ENCODE measurements at regions not wholly inside any gene's neighbourhood (a gene's known extent, or its start where the extent isn't known, plus 50 kb on each side); places are given as distances from the start of the nearest gene placed in this dataset.

DNA sequence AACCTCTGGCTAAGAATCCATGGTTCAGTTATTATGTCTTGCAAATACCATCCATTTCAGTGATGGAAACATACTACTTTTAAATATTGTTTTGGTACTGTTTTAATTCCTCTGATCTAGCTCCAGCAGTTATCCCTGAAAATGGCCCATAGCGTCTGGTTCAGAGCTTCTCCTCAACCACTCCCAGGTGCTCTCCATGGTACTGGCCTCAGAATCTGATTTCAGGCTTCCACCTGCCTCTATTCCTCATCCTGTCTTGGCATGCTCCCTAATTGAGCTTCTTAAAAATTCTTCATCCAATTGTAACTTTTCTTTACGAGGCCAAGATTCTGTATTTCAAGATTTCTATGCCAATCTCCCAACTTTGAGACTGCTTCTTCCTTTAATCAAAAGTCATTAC lies 236.3 kb downstream of the HTR7 start:
- no peaks in the 10 kb centered on the region for H3K79me2 ChIP-seq (ENCODE audit: control insufficient read depth, insufficient read depth, low read length)
- H3K36me3 ChIP-seq (replicated peaks in 1 of 2; ENCODE audit: control extremely low read depth in 1 of 2, control insufficient read depth in 1 of 2, extremely low read depth in 1 of 2, insufficient read depth in 2 of 2, low read length in 1 of 2) = no peaks in the 10 kb centered on the region
- no peaks in the 10 kb centered on the region for H4K20me1 ChIP-seq (ENCODE audit: control insufficient read depth, insufficient read depth, low read length, poor library complexity, severe bottlenecking)
- 39% methylated on average over 2 of the region's 2 CpGs for WGBS (ENCODE audit: insufficient coverage)
- POLR2A ChIA-PET = no interaction called here
- peaks cover 12% of the 10 kb centered on the region for H3K27me3 Mint-ChIP-seq
- H2AFZ ChIP-seq (ENCODE audit: insufficient read depth, low read depth, low read length, poor library complexity, severe bottlenecking) = no peak overlapping the region
- no peak overlapping the region for H3K4me2 ChIP-seq (replicated peaks; ENCODE audit: low read depth, low read length, poor library complexity, severe bottlenecking)
- H3K4me1 Mint-ChIP-seq = no peaks in the 10 kb centered on the region
- H3K9ac ChIP-seq (ENCODE audit: low read length) = no peak overlapping the region
- CTCF ChIA-PET = no interaction called here
- H3K27ac Mint-ChIP-seq = no peak overlapping the region
- DNase-seq = no peak
- intact Hi-C loops (cut with micrococcal nuclease) = no loop called here
- TF ChIP-seq, protein P1, sequence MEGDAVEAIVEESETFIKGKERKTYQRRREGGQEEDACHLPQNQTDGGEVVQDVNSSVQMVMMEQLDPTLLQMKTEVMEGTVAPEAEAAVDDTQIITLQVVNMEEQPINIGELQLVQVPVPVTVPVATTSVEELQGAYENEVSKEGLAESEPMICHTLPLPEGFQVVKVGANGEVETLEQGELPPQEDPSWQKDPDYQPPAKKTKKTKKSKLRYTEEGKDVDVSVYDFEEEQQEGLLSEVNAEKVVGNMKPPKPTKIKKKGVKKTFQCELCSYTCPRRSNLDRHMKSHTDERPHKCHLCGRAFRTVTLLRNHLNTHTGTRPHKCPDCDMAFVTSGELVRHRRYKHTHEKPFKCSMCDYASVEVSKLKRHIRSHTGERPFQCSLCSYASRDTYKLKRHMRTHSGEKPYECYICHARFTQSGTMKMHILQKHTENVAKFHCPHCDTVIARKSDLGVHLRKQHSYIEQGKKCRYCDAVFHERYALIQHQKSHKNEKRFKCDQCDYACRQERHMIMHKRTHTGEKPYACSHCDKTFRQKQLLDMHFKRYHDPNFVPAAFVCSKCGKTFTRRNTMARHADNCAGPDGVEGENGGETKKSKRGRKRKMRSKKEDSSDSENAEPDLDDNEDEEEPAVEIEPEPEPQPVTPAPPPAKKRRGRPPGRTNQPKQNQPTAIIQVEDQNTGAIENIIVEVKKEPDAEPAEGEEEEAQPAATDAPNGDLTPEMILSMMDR (IDR thresholded peaks at IDR 0.05) = no peak
- TF ChIP-seq EZH2 (IDR thresholded peaks at IDR 0.05; ENCODE audit: borderline replicate concordance, insufficient read depth, low read depth, low read length, poor library complexity, severe bottlenecking) = no peak
- H3K27ac ChIP-seq (ENCODE audit: low read length in 2 of 2) = no peak overlapping the region
- H3K4me1 ChIP-seq (ENCODE audit: control insufficient read depth in 2 of 2, insufficient read depth in 2 of 2, low read length in 2 of 2) = no peaks in the 10 kb centered on the region
- H3K9me3 ChIP-seq (ENCODE audit: control extremely low read depth in 1 of 3, control insufficient read depth in 2 of 3, insufficient read depth in 1 of 3, low read length in 2 of 3) = no peaks in the 10 kb centered on the region
- H3K9me3 Mint-ChIP-seq (ENCODE audit: insufficient read depth) = no peaks in the 10 kb centered on the region
- no peak overlapping the region for H3K4me3 ChIP-seq (ENCODE audit: control extremely low read depth in 1 of 5, extremely low read depth in 1 of 5, insufficient read depth in 1 of 5, low read depth in 2 of 5, low read length in 4 of 5)
- peaks cover 0 to 2% (median 0%) of the 10 kb centered on the region in 4 experiments for H3K27me3 ChIP-seq (replicated peaks in 1 of 4; ENCODE audit: control extremely low read depth in 1 of 4, control insufficient read depth in 3 of 4, insufficient read depth in 4 of 4, low read length in 3 of 4)
- no peak overlapping the region for H3K4me3 Mint-ChIP-seq
- no peak for ATAC-seq (ENCODE audit: low read depth)

- POLR2A ChIA-PET = no interaction called here
- H3K27me3 Mint-ChIP-seq = no peaks in the 10 kb centered on the region
Measured at GRCh38 chr10:90635111-90635765, 222.6 kb downstream of the HTR7 start.

More at GRCh38 chr10:90635111-90635765, 222.6 kb downstream of the HTR7 start:
- no peak for DNase-seq
- H3K4me3 ChIP-seq (ENCODE audit: control extremely low read depth in 1 of 5, extremely low read depth in 1 of 5, insufficient read depth in 1 of 5, low read depth in 2 of 5, low read length in 4 of 5) = no peak overlapping the region
- ATAC-seq (ENCODE audit: low read depth) = no peak
- H3K4me3 Mint-ChIP-seq = no peak overlapping the region
- H3K4me2 ChIP-seq (replicated peaks; ENCODE audit: low read depth, low read length, poor library complexity, severe bottlenecking) = no peak overlapping the region
- no peaks in the 10 kb centered on the region for H3K36me3 ChIP-seq (replicated peaks in 1 of 2; ENCODE audit: control extremely low read depth in 1 of 2, control insufficient read depth in 1 of 2, extremely low read depth in 1 of 2, insufficient read depth in 2 of 2, low read length in 1 of 2)
- no peak for TF ChIP-seq EZH2 (IDR thresholded peaks at IDR 0.05; ENCODE audit: borderline replicate concordance, insufficient read depth, low read depth, low read length, poor library complexity, severe bottlenecking)
- TF ChIP-seq, protein P1 (IDR thresholded peaks at IDR 0.05) = no peak
- H3K4me1 Mint-ChIP-seq = no peaks in the 10 kb centered on the region
- no peak overlapping the region for H2AFZ ChIP-seq (ENCODE audit: insufficient read depth, low read depth, low read length, poor library complexity, severe bottlenecking)
- 50% methylated on average over 2 of the region's 2 CpGs for WGBS (ENCODE audit: insufficient coverage)
- no peaks in the 10 kb centered on the region for H3K79me2 ChIP-seq (ENCODE audit: control insufficient read depth, insufficient read depth, low read length)
- no peaks in the 10 kb centered on the region for H3K27me3 ChIP-seq (replicated peaks in 1 of 4; ENCODE audit: control extremely low read depth in 1 of 4, control insufficient read depth in 3 of 4, insufficient read depth in 4 of 4, low read length in 3 of 4)
- peaks cover 3% of the 10 kb centered on the region for H3K9me3 Mint-ChIP-seq (ENCODE audit: insufficient read depth)
- H3K9ac ChIP-seq (ENCODE audit: low read length) = no peak overlapping the region
- H4K20me1 ChIP-seq (ENCODE audit: control insufficient read depth, insufficient read depth, low read length, poor library complexity, severe bottlenecking) = no peaks in the 10 kb centered on the region
- no peak overlapping the region for H3K27ac ChIP-seq (ENCODE audit: low read length in 2 of 2)
- CTCF ChIA-PET = no interaction called here
- H3K4me1 ChIP-seq (ENCODE audit: control insufficient read depth in 2 of 2, insufficient read depth in 2 of 2, low read length in 2 of 2) = no peaks in the 10 kb centered on the region
- H3K27ac Mint-ChIP-seq = no peak overlapping the region
- intact Hi-C loops (cut with micrococcal nuclease) = no loop called here
- peaks cover 0 to 3% (median 0%) of the 10 kb centered on the region in 3 donors for H3K9me3 ChIP-seq (ENCODE audit: control extremely low read depth in 1 of 3, control insufficient read depth in 2 of 3, insufficient read depth in 1 of 3, low read length in 2 of 3)

Measured in B cell (primary cell).